ENCODE measurements at regions not wholly inside any gene's neighbourhood (a gene's known extent, or its start where the extent isn't known, plus 50 kb on each side); places are given as distances from the start of the nearest gene placed in this dataset.

DNA sequence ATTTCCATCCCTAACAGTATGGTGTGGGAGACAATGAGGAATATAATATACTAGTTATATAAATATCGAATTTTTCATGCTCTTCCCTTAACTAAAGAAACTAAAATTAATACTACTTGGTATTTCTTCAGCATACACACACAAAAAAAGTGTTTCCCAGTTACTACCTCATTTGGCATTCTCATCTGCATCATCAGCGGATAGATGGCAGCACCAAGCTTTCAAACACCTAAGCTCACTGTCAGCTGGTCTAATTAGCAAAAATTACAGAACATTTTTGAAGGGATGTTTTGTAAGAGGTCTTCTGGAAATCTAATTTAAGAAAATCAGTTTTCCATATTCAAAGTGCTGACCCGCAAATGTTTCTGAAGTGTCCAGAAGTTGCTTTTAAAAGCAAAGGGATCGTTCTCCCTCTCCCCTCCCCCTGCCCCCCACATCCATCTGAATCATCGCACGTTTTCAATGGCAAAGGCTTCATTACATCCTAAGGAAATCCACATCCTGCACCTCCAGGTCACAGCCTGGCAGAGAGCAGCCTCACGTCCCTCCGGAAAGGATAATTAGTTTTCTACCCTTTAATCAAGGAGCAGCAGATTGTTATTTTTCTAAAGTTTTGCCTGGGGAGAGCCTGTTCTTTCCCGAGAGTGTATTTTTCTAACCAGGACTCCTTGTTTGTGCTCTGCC is 86.1 kb upstream of the SPATA12 start:
- Mint-ChIP-seq H3K4me1 (no peaks in the 10 kb centered on the region), H3K9me3 (no peaks in the 10 kb centered on the region), H3K4me3 (no peak overlapping the region), H3K36me3 (no peaks in the 10 kb centered on the region), H3K27ac (no peak overlapping the region)
- no peak for ATAC-seq
- DNase-seq (ENCODE audit: low spot score in 2 of 2) = no peak

DNA sequence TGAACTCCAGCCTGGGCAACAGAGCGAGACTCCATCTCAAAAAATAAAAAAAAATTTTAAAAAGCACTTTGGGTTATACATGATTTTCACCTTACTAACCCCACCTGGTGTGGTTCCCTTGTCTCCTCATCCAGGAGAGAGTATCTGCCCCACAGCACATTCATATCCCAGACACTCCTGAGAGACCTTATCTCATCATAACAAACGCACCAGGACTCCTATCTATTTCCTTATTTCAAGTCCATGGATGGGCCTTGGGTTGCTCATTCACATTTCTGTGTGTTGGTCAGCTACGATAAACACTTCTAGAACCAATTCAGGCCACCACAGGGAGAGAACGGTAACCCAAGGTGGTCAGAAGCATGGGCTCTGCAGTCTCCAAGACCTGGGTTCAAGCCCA is 88.6 kb upstream of the SPATA12 start:
- ATAC-seq = no peak
- Mint-ChIP-seq H3K27ac (no peak overlapping the region), H3K4me1 (no peaks in the 10 kb centered on the region)

GRCh38 chr3:56971261-56971660 is 89.2 kb upstream of the SPATA12 start:
- no peaks in the 10 kb centered on the region for H3K4me1 Mint-ChIP-seq
- no peak overlapping the region for H3K4me3 Mint-ChIP-seq
- no peak overlapping the region for H3K27ac Mint-ChIP-seq
- DNase-seq (ENCODE audit: low spot score in 2 of 2) = no peak
- H3K36me3 Mint-ChIP-seq = no peaks in the 10 kb centered on the region
- no peaks in the 10 kb centered on the region for H3K9me3 Mint-ChIP-seq
- no peak for ATAC-seq

More for the DNA sequence above, 88.6 kb upstream of the SPATA12 start:
- H3K4me3 Mint-ChIP-seq = no peak overlapping the region
- no peak for DNase-seq (ENCODE audit: low spot score in 2 of 2)
- no peaks in the 10 kb centered on the region for H3K36me3 Mint-ChIP-seq
- no peaks in the 10 kb centered on the region for H3K9me3 Mint-ChIP-seq

- DNase-seq (ENCODE audit: low spot score in 2 of 2) (no peak), ATAC-seq (peak; percentile 37)
- Mint-ChIP-seq H3K4me1 (no peaks in the 10 kb centered on the region), H3K4me3 (no peak overlapping the region), H3K9me3 (no peaks in the 10 kb centered on the region), H3K27ac (peak overlapping the region; percentile 46), H3K36me3 (no peaks in the 10 kb centered on the region)
Observed at GRCh38 chr3:56970461-56970879, 90.0 kb upstream of the SPATA12 start.

- DNase-seq (ENCODE audit: low spot score in 2 of 2) (no peak), ATAC-seq (no peak)
- no peaks in the 10 kb centered on the region for H3K4me1 Mint-ChIP-seq
- no peak overlapping the region for H3K27ac Mint-ChIP-seq
- H3K9me3 Mint-ChIP-seq = no peaks in the 10 kb centered on the region
- no peaks in the 10 kb centered on the region for H3K36me3 Mint-ChIP-seq
- H3K4me3 Mint-ChIP-seq = no peak overlapping the region
Observed at GRCh38 chr3:56969851-56970250, 90.6 kb upstream of the SPATA12 start.

GRCh38 chr3:56966509-56966908 is 94.0 kb upstream of the SPATA12 start:
- no peak for ATAC-seq
- no peak overlapping the region for H3K27ac Mint-ChIP-seq

GRCh38 chr3:56966104-56966503 is 94.4 kb upstream of the SPATA12 start:
- no peaks in the 10 kb centered on the region for H3K36me3 Mint-ChIP-seq
- no peak overlapping the region for H3K4me3 Mint-ChIP-seq
- H3K4me1 Mint-ChIP-seq = no peaks in the 10 kb centered on the region
- no peak for DNase-seq (ENCODE audit: low spot score in 2 of 2)
- H3K27ac Mint-ChIP-seq = no peak overlapping the region
- peak; percentile 21 for ATAC-seq
- H3K9me3 Mint-ChIP-seq = no peaks in the 10 kb centered on the region

More at GRCh38 chr3:56966509-56966908, 94.0 kb upstream of the SPATA12 start:
- Mint-ChIP-seq H3K36me3 (no peaks in the 10 kb centered on the region), H3K4me1 (no peaks in the 10 kb centered on the region), H3K9me3 (no peaks in the 10 kb centered on the region), H3K4me3 (no peak overlapping the region)
- DNase-seq (ENCODE audit: low spot score in 2 of 2) = no peak

DNA sequence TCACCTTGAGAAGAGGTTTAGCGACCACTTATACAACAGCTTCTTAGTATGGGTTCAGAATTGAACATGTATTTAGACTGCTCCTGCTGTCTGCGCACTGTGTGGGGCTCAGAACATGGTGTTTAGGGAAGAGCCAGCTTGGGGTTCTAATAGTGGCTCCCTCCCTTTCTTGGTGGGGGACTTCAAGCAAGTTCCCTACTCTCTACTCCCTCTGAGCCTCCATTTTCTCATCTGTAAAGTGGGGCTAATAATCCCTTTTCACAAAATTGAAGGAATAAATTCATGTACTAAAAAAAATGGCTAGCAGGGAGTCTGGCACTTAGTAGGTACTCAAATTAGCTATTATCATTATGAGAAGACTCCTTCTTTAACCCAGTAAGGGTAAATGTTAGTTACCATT is 97.5 kb upstream of the SPATA12 start:
- H3K4me3 Mint-ChIP-seq = no peak overlapping the region
- H3K36me3 Mint-ChIP-seq = no peaks in the 10 kb centered on the region
- peaks cover 8% of the 10 kb centered on the region for H3K4me1 Mint-ChIP-seq
- no peaks in the 10 kb centered on the region for H3K9me3 Mint-ChIP-seq
- H3K27ac Mint-ChIP-seq = no peak overlapping the region
- ATAC-seq = no peak
- no peak for DNase-seq (ENCODE audit: low spot score in 2 of 2)

- ATAC-seq (no peak), DNase-seq (ENCODE audit: low spot score in 2 of 2) (no peak)
- Mint-ChIP-seq H3K4me1 (peaks cover 8% of the 10 kb centered on the region), H3K36me3 (no peaks in the 10 kb centered on the region), H3K27ac (no peak overlapping the region), H3K9me3 (no peaks in the 10 kb centered on the region), H3K4me3 (no peak overlapping the region)
Observed at GRCh38 chr3:56962206-56962605, 98.3 kb upstream of the SPATA12 start.

- peak overlapping the region; percentile 1 for H3K27ac Mint-ChIP-seq
- H3K4me1 Mint-ChIP-seq = peaks cover 8% of the 10 kb centered on the region
- peak; percentile 82 for ATAC-seq
- DNase-seq (ENCODE audit: low spot score in 2 of 2) = no peak
- no peaks in the 10 kb centered on the region for H3K9me3 Mint-ChIP-seq
- no peaks in the 10 kb centered on the region for H3K36me3 Mint-ChIP-seq
- no peak overlapping the region for H3K4me3 Mint-ChIP-seq
Observed at GRCh38 chr3:56960234-56960917, 100.1 kb upstream of the SPATA12 start.

DNA sequence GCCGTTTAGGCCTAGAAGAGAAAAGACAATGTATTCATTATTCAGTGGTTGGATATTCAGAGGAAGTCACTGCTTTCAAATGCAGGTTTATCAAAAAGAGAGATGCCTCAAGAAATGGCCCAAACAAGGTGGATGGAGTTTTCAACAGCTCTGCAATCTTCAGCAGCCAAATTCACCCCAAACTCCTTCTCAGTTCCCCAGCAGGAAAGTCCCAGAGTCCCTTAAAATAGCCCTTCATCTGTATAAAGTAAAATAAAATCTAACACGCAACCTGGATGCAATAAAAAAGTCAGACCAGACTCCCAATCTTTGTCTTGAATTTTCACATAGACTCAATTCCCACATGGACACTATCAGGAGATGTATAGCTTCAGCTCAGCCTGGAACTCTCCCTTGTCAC is 101.6 kb upstream of the SPATA12 start:
- H3K4me3 Mint-ChIP-seq = no peak overlapping the region
- DNase-seq (ENCODE audit: low spot score in 2 of 2) (no peak), ATAC-seq (no peak)
- H3K9me3 Mint-ChIP-seq = no peaks in the 10 kb centered on the region
- H3K27ac Mint-ChIP-seq = no peak overlapping the region
- no peaks in the 10 kb centered on the region for H3K36me3 Mint-ChIP-seq
- H3K4me1 Mint-ChIP-seq = peaks cover 13% of the 10 kb centered on the region

DNA sequence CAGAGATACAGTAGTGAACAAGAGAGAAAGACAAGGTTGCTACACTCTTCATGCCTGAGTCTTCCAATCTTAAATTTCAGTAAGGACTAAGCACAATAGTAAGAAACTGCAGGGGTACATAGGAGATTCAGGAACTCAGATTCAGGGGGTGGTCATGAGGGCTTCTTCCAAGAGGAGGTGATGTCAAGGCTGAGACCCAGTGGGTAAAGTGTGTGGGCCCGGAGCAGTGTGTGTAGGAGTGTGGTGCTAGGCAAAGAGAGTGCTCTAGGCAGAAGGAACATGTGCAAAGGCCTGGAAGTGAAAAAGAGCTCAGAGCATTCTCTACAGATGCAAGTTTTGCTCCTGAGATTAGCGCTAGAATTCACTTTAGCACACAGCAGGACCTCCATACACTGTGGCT is 102.9 kb upstream of the SPATA12 start:
- Mint-ChIP-seq H3K4me1 (peaks cover 13% of the 10 kb centered on the region), H3K27ac (no peak overlapping the region), H3K4me3 (no peak overlapping the region), H3K36me3 (no peaks in the 10 kb centered on the region), H3K9me3 (no peaks in the 10 kb centered on the region)
- ATAC-seq (no peak), DNase-seq (ENCODE audit: low spot score in 2 of 2) (no peak)

DNA sequence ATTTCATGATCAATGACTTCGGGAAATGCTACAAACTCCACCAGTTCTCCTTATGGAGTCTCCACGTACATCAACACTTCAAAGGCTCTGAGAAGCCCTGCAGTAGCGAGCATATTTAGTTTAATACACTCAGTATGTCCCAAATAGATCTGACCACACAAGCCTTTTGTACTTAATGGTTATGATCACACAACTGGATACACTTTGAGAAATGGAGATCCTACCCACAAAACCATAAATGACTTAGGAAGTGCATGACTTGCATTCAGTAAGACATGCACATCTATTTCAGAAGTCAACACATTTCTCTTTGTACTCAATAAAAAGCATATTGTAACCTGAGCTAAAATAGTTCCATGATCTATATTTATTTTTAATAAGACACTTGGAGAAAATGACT is 103.6 kb upstream of the SPATA12 start:
- DNase-seq (ENCODE audit: low spot score in 2 of 2) = no peak
- Mint-ChIP-seq H3K36me3 (no peaks in the 10 kb centered on the region), H3K9me3 (no peaks in the 10 kb centered on the region), H3K4me3 (no peak overlapping the region), H3K4me1 (peaks cover 13% of the 10 kb centered on the region), H3K27ac (no peak overlapping the region)
- no peak for ATAC-seq

DNA sequence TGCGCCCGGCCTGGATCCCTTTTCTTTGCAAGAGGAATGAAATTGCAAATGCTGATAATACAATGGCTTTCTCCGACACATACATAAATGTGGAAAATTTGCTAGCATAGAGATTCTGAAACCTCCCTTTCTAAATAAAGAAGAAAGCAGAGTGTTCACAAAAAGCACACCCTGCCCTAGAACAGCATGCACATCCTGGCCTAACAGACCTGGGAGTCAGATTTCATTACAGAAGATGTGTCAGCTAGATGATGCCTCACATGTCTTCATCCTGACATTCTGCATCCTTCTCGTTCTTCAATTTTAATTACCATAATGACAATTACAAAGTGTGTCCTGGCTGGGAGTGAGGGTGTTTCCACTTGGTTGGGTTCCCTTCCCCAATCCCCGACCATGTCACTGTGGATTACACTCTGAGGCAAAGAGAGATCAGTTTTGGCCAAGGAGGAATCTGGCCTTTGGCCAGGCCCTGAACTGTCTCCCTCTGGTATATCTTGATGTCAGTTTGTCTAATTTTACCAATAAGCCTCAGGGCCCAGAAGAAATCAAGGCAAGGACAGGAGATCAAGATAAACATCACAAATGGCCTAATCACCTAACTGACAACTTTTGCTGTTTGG is 104.9 kb upstream of the SPATA12 start:
- ATAC-seq = no peak
- H3K27ac Mint-ChIP-seq = no peak overlapping the region

DNA sequence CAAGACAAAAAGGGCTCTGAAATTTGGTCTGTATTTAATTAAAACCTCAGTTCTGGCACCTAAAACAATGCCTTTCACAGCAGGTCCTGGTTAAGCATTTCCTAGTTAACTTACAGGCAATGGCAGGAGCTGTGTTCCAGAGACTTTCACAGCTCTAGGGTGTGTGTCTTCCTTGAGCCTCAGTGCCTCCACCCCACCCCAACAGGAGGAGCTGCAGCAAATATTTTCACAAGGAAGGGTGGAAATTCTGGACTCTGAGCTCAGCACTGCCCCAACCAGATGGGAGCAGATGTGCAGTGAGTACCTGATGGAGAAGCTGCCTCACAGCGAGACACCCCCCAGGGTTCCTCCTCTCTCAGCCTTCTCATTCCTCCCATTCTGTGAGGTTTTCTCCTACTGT is 106.3 kb upstream of the SPATA12 start:
- Mint-ChIP-seq H3K36me3 (no peaks in the 10 kb centered on the region), H3K27ac (no peak overlapping the region), H3K4me3 (no peak overlapping the region), H3K9me3 (no peaks in the 10 kb centered on the region), H3K4me1 (peaks cover 5% of the 10 kb centered on the region)
- ATAC-seq (no peak), DNase-seq (ENCODE audit: low spot score in 2 of 2) (no peak)

More for the DNA sequence above, 104.9 kb upstream of the SPATA12 start:
- H3K9me3 Mint-ChIP-seq = no peaks in the 10 kb centered on the region
- H3K4me3 Mint-ChIP-seq = no peak overlapping the region
- no peaks in the 10 kb centered on the region for H3K36me3 Mint-ChIP-seq
- no peak for DNase-seq (ENCODE audit: low spot score in 2 of 2)
- H3K4me1 Mint-ChIP-seq = peaks cover 10% of the 10 kb centered on the region

GRCh38 chr3:56952846-56953245 is 107.6 kb upstream of the SPATA12 start:
- Mint-ChIP-seq H3K36me3 (no peaks in the 10 kb centered on the region), H3K9me3 (no peaks in the 10 kb centered on the region), H3K4me1 (peaks cover 5% of the 10 kb centered on the region), H3K27ac (no peak overlapping the region), H3K4me3 (no peak overlapping the region)
- ATAC-seq (no peak), DNase-seq (ENCODE audit: low spot score in 2 of 2) (no peak)
